Suprapubic skin (tissue), 4 donors: ENCODE measurements at regions not wholly inside any gene's neighbourhood (a gene's known extent, or its start where the extent isn't known, plus 50 kb on each side); places are given as distances from the start of the nearest gene placed in this dataset.

Source experiments
- DNase-seq, 2 donors: peaks; one replicate each; pipeline ENCODE4 v3.0.0-alpha.2; 2019; ENCODE audit warnings: low spot score in 2 of 2
- H3K27ac ChIP-seq: fragments of 200-600 bp; sonication (generic); one replicate; pipeline ENCODE4 v1.5.1; 2019
- H3K27me3 ChIP-seq: fragments of 200-600 bp; sonication (generic); one replicate; pipeline ENCODE4 v1.5.1; 2019
- H3K36me3 ChIP-seq: fragments of 200-600 bp; sonication (generic); one replicate; pipeline ENCODE4 v1.5.1; 2019
- H3K4me1 ChIP-seq: fragments of 200-600 bp; sonication (generic); one replicate; pipeline ENCODE4 v1.5.1; 2019
- H3K4me3 ChIP-seq: fragments of 200-600 bp; sonication (generic); one replicate; pipeline ENCODE4 v1.5.1; 2019; ENCODE audit warnings: mild to moderate bottlenecking
- H3K9me3 ChIP-seq: fragments of 200-600 bp; sonication (generic); one replicate; pipeline ENCODE4 v1.5.1; 2019
- CTCF ChIP-seq, 2 donors: fragments of 200-600 bp in 1 of 2; fragments of 450-650 bp in 1 of 2; sonication (generic) in 1 of 2; IDR thresholded peaks; one replicate each; pipeline ENCODE4 v1.5.1; 2016 to 2019; ENCODE audit warnings: antibody characterized with exemption in 2 of 2, mild to moderate bottlenecking in 1 of 2, moderate library complexity in 1 of 2
- EP300 ChIP-seq: sonication (generic); formaldehyde crosslinking; IDR thresholded peaks from one replicate; pipeline ENCODE4 v1.6.1; 2017; ENCODE audit warnings: antibody characterized with exemption
- POLR2A ChIP-seq, 2 donors: fragments of 450-650 bp; IDR thresholded peaks; one replicate each; pipeline ENCODE4 v1.6.1; 2017; ENCODE audit warnings: antibody characterized with exemption in 2 of 2, mild to moderate bottlenecking in 2 of 2, moderate library complexity in 2 of 2
- POLR2AphosphoS5 ChIP-seq, 3 donors: sonication (generic); formaldehyde crosslinking; IDR thresholded peaks; one replicate each; pipeline ENCODE4 v1.6.1; 2017; ENCODE audit warnings: antibody characterized with exemption in 3 of 3
- WGBS: methylation state at CpG from one replicate; pipeline ENCODE4 v1.1.5; 2018; 5-methylcytosine and 5-hydroxymethylcytosine counted together

GRCh38 chr11:15371533-15371932 lies 256.8 kb downstream of the INSC start:
- Histone ChIP-seq H3K4me3 (no peak overlapping the region), H3K36me3 (no peaks in the 10 kb centered on the region), H3K27me3 (no peaks in the 10 kb centered on the region), H3K4me1 (no peaks in the 10 kb centered on the region), H3K27ac (no peak overlapping the region), H3K9me3 (no peaks in the 10 kb centered on the region)
- 80% methylated on average over 1 of the region's 1 CpG for WGBS
- TF ChIP-seq EP300 (no peak), CTCF (IDR thresholded peaks at IDR 0.05) (no peak), POLR2AphosphoS5 (IDR thresholded peaks at IDR 0.05) (no peak), POLR2A (IDR thresholded peaks at IDR 0.05) (no peak)
- DNase-seq, result no peak

- WGBS, result 74% methylated on average over 2 of the region's 2 CpGs
- no peaks in the 10 kb centered on the region for H3K27me3 ChIP-seq
- H3K27ac ChIP-seq, result no peak overlapping the region
- H3K4me1 ChIP-seq, result no peaks in the 10 kb centered on the region
- no peak for DNase-seq
- H3K4me3 ChIP-seq, result no peak overlapping the region
- H3K36me3 ChIP-seq, result no peaks in the 10 kb centered on the region
- H3K9me3 ChIP-seq, result no peaks in the 10 kb centered on the region
- TF ChIP-seq CTCF (IDR thresholded peaks at IDR 0.05), result no peak
- no peak for TF ChIP-seq POLR2A (IDR thresholded peaks at IDR 0.05)
- TF ChIP-seq POLR2AphosphoS5 (IDR thresholded peaks at IDR 0.05), result no peak
- no peak for TF ChIP-seq EP300
Measured at GRCh38 chr11:15374418-15374817, 259.7 kb downstream of the INSC start.

- TF ChIP-seq POLR2AphosphoS5 (IDR thresholded peaks at IDR 0.05) (no peak), EP300 (no peak), POLR2A (IDR thresholded peaks at IDR 0.05) (no peak), CTCF (IDR thresholded peaks at IDR 0.05) (no peak)
- no peaks in the 10 kb centered on the region for H3K36me3 ChIP-seq
- WGBS, result 68% methylated on average over 2 of the region's 2 CpGs
- H3K4me3 ChIP-seq, result no peak overlapping the region
- H3K4me1 ChIP-seq, result no peaks in the 10 kb centered on the region
- no peaks in the 10 kb centered on the region for H3K9me3 ChIP-seq
- DNase-seq, result no peak
- H3K27ac ChIP-seq, result no peak overlapping the region
- H3K27me3 ChIP-seq, result no peaks in the 10 kb centered on the region
Measured at GRCh38 chr11:15378941-15379340, 264.2 kb downstream of the INSC start.

- no peak for DNase-seq
- no peaks in the 10 kb centered on the region for H3K4me1 ChIP-seq
- no peaks in the 10 kb centered on the region for H3K9me3 ChIP-seq
- H3K36me3 ChIP-seq, result no peaks in the 10 kb centered on the region
- no peak overlapping the region for H3K27ac ChIP-seq
- no peak for TF ChIP-seq CTCF (IDR thresholded peaks at IDR 0.05)
- no peak for TF ChIP-seq POLR2A (IDR thresholded peaks at IDR 0.05)
- TF ChIP-seq EP300, result no peak
- TF ChIP-seq POLR2AphosphoS5 (IDR thresholded peaks at IDR 0.05), result no peak
- 93% methylated on average over 4 of the region's 4 CpGs for WGBS
- no peaks in the 10 kb centered on the region for H3K27me3 ChIP-seq
- H3K4me3 ChIP-seq, result no peak overlapping the region
Measured at GRCh38 chr11:15379483-15379882, 264.8 kb downstream of the INSC start.

GRCh38 chr11:15390857-15391256 lies 276.1 kb downstream of the INSC start:
- no peaks in the 10 kb centered on the region for H3K36me3 ChIP-seq
- 58% methylated on average over 1 of the region's 1 CpG for WGBS
- no peak for DNase-seq
- no peak overlapping the region for H3K4me3 ChIP-seq
- no peaks in the 10 kb centered on the region for H3K27me3 ChIP-seq
- H3K9me3 ChIP-seq, result peaks cover 13% of the 10 kb centered on the region
- no peak for TF ChIP-seq EP300
- TF ChIP-seq POLR2A (IDR thresholded peaks at IDR 0.05), result no peak
- no peak for TF ChIP-seq CTCF (IDR thresholded peaks at IDR 0.05)
- TF ChIP-seq POLR2AphosphoS5 (IDR thresholded peaks at IDR 0.05), result no peak
- no peaks in the 10 kb centered on the region for H3K4me1 ChIP-seq
- no peak overlapping the region for H3K27ac ChIP-seq
